GM18498 (cell line): ENCODE measurements at regions not wholly inside any gene's neighbourhood (a gene's known extent, or its start where the extent isn't known, plus 50 kb on each side); places are given as distances from the start of the nearest gene placed in this dataset.

ENCODE experiments used
- ATAC-seq: cut with Tn5 transposase; IDR thresholded peaks from one replicate; pipeline ENCODE4 v1.9.1; 2021; ENCODE audit warnings: mild to moderate bottlenecking, moderate library complexity; ENCODE audit not compliant: unreplicated experiment

DNA sequence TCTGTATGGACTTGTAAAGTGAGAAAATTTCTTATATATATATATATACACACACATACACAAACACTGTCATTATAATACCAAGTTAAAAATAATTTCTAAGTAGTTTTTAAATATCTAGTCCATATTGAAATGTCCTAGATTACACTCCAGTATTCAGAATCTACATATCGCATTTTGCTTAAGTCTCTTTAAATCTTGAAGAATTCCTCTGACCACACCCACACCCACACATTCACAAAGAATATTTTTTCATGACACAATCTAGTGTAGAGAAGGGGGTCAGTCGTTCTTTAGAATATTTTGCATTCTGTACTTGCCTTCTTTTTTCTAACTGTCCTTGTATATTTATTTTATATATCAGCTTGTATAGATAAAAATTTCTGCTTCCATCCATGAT, 509.7 kb downstream of the CCDC85A start:
- no peak for ATAC-seq

DNA sequence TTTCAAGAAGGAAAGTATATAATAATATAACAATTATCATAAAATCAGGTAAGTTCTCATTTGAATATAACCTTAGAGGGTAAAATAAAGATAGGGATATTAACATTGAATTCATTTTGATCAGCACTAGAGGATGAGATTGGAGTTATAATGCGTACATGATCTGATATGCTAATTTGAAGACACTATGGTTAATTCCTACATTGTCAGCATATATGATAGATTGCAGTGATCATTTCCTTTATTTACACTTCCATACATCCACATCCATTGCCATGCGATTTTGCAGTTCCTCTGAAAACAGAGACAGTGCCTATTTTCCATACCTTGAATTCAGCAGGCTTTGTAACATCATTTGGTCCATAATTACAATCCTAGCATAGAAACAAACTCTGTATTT, 519.2 kb downstream of the CCDC85A start:
- ATAC-seq, result no peak

DNA sequence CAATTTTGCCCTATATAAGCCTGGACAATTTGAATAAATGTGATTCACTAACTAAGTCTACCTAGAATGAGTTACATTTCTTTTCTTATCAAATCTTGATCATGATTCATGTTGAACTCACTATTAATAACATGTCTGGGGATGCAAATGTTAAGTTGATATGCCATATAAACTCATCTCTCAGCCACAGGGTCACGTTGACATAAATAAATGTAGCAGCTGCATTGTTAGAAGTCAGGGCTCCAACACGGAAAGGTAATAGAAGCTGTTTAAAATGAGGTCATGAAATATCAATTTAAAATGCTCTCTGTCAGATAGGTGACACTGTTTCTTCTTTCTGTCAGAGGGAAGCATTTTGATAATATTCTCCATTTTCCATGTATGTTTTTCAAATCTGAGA, 521.9 kb downstream of the CCDC85A start:
- ATAC-seq, result no peak

DNA sequence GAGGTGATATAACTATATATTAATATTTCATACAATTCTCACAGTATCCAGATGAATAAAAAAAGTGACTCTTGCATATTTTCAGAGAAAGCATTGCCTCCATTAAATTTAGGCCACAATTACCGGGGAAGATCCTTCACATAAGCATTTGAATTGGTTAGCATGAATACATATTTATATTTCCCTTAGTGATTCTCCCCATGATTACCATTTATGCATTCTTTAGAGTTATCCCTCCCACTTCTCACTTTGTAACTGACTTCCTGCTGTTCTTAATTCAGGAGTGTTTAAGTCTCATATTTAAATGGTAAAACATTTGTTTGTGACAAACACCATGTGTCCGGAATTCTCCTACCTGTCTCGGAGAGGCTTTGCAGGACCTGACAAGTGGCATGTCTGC, 523.4 kb downstream of the CCDC85A start:
- no peak for ATAC-seq

DNA sequence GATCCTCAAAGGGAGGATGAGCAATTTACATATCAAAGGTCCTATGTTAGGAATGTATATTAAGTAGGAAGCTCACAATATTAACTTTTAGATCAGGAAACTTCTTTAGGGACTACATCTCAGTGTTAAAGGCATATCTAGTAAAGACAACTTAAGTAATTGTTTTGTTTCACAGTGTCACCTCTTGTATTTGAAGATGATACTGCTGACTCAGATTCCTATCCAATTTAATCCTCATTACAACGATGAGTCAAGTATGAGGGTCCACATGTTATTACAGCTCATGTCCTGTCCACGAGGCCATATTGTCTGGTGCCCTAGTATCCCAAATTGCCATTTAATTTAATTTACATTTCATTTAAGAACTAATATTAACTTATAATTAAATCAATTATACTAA, 523.9 kb downstream of the CCDC85A start:
- no peak for ATAC-seq

DNA sequence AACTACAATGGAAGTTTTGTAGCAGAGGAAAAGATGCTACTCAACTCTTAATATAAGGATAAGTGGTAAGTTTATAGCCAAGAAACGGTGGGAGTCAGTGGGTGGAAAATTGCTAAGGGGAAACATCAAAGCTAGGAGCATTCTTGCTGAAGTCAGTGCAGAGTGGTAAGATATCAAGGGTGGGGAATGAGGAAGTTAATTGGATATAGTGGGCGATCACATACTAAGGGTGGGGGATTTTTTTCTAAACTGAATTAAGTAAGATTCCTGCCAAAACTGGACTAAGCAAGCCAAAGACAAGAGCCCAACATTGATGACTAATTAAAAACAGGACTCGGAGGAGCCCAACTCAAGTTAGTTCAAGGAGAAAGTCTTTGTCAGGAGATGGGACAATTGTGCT, 525.4 kb downstream of the CCDC85A start:
- ATAC-seq, result no peak

DNA sequence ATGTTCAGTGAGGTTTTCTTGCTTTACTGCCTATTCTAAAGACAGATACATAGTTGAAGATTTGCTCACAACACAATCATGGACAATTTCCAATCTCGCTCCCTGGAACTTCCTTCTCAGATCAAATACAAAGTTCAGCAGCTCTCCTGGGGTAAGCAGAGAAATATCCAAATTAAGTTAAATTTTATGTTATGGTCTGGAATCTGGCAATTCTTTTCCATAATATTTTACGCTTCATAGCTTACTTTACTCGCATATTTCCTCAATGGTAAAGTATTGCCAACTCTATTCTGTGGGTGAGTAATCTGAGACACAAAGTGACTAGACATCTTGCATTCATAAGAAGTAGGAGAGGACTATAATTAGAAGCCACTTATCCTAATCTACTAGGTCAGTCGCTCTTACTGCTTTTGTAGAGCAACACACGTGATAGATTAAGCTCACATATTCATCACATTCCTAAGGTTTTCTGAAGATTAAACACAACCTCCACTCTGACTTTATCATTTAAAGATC, 529.4 kb downstream of the CCDC85A start:
- no peak for ATAC-seq

DNA sequence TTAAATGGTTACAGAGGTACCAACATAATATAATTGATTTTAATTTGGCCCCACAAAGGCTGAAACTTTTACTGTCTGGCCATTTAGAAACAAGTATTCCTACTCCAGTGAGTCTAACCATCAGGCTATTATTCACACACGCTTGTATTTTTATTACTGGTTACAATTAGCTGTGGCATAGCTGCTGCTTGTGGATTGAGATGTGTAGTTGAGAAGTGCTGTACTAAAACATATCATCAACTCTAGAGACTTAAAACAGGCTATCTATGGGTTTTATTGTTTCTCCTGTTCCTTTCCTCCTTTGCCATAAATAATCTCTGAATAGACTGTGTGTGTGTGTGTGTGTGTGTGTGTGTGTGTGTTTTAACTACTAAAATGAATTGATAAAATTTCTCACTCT, 530.2 kb downstream of the CCDC85A start:
- ATAC-seq, result no peak

DNA sequence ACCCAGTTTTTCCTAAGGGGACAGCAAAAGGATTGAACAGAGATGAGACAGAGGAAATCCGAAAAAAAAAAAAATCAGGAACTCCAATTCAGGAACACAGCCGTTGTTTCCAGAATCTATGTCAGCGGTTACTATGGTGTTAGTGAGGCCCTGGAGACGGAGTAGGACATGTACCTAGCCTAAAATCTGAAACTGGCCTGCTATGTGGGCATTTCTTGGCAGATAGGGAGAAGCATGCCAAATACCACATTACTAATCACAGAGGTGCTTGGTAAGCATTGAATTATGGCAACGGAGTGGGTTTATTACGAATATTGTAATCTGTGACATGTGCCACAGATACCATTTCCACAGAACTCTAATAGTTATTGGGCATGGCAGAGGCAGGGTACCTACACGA, 530.6 kb downstream of the CCDC85A start:
- no peak for ATAC-seq

DNA sequence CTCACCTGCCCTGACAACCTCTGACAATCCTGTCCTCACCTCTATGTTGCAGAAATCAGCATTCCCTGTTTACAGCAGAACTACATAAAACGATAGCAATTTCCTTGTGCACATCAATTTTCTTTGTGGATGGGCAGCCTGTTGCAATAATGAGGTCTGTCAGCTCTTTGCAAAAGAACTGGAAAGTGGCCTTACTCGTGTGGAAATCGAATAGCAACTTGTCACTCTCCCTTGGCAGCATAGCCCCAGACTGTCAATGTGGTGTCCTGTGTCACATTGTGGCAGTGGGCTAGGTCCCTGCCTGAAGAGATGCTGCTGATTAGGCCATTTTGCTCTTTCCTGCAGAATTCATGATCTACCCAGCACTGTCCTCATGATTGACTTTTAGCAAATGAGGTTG, 531.9 kb downstream of the CCDC85A start:
- no peak for ATAC-seq

DNA sequence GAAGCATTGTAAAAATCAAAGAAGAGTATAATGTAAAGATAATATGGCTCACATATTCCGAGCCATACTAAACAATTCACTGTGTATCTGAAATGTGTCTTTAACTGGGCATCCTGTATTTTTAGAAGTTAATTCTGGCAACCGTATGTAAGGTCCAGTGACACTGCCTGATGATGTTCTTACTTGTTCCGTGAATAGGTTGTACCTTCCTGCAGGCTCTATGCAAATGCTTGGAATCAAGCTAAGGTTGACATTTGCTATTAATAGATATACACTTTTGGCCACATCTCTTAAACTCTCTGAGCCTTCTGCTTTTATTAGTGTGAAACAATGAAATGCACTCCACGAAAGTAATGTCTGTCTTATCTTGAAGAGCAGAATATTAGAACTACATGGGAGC, 534.6 kb downstream of the CCDC85A start:
- ATAC-seq, result no peak

DNA sequence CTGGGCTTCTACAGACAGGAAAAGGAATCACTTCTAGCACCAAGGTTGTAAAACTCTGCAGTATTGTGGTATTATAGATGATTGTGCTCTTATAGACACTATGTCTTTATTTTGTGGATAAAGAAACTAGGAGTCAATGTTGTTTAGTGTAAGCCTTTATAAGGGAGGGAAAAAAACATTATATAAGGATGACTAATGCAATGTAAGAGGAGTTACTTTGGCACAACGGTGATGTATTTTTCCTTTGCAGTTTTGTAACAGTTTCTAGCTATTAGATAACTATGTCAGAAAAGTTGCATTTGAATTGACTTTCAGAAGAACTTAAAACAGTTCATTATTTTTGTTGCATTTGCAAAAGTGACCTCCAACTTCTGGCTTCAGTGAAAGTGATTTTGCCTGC, 545.4 kb downstream of the CCDC85A start:
- ATAC-seq, result no peak

DNA sequence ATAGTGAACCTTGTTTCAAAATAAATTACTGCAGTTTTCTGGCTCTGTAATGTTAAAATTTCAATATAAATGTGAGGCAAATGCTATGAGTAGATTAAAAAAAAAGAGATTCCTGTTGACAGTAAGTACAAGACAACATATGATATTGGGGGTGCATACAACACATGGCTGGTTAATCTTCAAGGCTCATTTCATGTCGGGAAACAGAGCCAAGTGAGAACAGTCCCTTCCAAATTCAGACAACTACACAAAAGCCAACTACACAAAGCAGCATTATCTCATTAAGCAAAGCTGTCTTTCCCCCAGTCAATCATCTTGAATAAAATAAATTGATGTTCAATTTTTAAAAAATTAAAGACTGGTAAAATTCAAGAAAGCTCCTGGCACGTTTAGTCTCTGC, 549.2 kb downstream of the CCDC85A start:
- no peak for ATAC-seq

DNA sequence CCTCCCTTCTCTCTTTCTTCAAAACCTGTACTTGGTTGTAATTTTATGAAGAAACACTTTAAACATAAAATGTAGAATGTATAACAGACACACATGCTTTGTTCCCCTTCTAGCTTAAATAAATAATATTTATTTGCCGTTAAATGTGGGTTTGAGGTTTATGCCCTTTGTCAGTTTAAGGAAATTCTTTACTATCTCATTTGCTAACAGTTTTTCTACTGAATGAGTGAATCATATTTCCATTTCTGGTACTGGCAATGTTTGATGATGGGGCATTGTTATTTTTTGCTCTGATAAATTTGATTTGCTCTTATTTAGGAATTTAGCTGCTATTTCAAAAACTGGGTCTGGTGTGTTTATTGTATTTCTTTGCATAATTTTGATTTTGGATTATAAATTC, 555.6 kb downstream of the CCDC85A start:
- ATAC-seq, result no peak

DNA sequence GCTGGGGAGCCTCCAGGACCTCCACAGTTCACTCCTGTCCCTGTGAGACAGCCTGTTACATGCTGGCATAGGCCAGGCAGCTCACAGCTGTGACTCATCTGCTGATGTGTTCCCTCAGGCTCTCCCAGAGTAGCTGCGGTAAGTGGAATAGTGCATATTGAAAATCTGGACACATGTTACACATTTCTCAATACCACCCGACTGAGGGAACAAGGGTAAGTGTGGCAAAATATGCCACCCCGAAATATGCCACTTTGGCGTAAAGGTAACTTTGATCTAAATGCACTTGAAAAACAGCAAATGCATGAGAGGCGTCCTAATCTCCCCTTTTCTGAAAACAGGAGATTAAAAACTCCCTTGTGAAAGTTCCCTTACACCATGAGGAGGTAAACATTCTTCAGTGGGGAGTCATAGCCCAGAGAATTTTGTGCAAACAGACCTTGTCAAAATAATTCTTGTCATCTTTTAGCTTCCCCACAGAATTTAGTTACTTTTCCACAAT, 557.9 kb downstream of the CCDC85A start:
- no peak for ATAC-seq

DNA sequence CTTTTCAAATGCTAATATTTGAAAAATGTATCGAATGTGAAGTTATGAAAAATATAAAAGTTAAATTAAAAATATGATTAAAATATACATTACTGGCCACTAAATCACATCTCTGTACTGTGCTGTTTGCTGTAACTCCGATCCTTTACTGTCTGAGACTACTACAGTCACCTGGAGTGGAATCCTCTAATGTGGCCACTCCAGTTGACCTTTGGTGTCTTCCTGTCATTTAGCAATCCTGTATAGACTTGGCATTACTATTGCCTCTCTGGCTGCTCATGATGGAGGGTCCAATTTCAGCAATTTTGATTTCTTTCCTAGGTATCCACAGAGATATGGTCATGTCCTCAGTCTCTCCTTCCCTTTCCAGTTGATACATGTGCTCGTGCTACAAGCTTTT, 560.0 kb downstream of the CCDC85A start:
- no peak for ATAC-seq

DNA sequence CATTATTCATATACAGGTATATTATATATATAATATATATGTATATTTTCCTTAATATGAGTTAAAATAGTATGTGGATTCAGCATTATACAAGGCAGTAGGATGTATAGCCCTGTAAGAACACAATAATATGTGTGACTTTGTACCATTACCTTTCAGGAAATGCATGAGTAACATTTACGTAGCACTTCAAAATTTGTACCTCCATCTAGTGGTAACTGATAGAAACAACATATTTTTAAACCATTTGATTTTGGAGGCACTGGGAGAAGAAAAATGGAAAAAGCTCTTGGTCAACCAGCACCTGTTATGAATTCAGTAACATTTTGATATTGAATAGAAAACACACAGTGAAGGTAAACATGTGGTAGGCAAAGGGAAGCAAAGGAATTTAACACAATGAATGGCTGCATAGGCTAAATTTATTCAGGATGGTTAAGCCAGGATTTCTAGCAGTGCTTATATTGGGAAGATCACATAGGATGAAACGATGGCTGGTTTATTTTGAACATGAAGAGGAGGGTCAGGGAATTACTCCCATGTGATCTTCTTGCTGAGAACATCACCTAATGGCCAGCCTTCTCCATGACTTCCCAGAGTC, 565.5 kb downstream of the CCDC85A start:
- ATAC-seq, result peak; percentile 54

DNA sequence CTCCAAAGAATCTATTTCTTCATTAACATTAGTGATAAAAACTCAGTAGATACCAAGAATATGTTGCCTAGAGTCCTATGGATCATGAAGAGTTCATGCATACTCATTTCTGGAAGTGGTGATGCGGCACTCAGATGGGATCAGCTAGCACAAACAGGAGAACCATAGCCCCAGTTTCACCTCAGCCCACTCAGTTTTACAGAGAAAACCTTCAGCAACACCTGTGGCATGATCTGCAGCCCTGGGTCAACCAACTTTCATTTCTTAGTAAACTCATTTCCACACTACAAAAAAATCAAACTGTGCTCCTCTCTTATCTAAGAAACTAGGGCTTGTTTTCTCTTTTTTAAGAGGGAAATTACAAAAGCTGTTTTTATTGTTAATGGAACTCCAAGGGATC, 569.4 kb downstream of the CCDC85A start:
- ATAC-seq, result no peak

DNA sequence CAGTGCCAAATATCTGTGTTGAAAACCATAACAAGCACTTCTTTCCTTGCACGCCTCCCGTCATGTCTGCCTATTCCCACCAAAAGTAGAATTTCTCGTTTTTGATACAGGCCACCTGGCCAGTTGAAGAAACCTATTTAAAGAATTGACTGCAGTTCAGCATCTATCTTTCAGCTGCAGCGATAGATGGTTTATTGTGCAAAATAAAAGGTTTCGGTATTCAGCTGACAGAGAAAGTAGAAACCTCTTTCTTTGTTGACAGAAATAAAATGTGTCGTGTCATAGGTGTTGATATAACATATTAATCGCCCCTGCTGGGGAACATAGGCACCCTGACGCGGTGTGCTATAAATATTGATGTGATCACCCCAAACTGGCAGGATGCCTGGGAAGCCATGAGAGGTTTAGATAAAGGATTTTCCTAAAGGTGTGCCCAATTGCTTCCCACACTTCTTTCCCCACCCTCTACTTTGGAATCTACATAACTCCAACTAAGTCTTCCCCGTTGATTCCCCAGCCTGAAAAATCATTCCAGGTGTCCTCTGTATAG, 570.4 kb downstream of the CCDC85A start:
- ATAC-seq, result no peak

DNA sequence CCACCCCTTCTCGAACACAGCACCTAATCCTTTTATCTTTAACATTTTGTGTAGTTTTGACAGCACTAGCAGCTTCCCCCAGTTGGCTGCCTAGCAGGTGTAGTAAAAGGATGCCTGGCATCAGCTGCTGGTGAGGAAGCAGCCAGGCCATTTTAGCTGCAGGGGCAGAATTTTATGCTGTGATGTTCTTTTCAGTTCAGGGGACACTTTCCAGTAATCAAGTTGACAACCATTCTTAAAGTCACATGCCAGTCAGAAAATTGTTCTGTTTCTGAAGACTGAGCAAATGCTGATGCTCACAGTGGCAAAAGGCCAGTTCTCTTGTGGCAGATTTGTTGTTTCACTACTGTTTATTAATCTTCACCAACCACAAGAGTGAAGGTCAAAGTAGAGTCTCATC, 570.8 kb downstream of the CCDC85A start:
- ATAC-seq, result no peak

DNA sequence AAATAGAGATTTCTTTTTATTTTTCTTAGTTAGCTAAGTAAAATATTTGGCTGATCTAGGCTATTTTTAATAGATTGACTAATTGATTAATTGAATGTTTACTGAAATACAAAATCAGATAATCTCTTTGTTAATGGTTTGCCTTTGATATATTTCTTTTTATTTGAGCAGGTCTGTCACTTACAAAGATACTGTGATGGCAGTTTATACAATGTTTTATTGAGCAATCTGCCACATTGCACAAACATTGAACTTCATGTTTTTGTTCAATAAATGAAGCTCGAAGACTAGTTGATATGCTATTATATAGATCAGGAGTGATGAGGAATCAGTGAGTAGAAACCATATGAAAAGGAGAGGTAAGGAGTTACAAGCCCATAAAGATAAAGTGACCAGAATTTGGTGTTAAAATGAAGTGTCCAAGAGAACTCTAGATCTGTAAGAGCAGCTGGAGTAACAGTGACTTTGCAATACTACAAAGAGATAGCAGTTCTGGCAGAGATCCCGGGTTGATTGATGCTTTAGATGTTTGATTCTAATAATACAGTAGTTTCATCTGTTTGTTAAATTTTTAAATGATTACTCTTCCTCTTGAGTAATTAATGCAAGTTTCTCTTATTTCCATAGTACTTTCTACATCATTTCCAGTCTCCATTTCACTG, 574.2 kb downstream of the CCDC85A start:
- no peak for ATAC-seq

DNA sequence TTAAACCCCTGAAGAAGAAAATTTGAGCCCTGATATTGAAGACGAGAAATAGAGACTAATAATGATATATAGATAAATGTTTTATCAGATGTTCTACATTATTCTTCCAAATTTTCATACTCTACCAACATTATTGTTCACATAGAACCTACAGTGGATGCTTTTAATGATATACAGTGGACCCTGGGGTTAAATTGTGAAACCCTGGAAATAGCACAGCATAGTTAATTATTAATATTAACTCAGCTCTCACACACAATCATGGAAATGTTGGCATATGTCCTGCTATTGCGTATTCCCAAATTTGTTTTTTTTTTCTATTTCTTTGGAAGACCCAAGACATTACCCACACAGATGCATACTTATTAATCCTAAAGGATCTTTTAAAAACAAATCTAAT, 579.9 kb downstream of the CCDC85A start:
- ATAC-seq, result no peak
